Effector CD4-positive, alpha-beta T cell (primary cell): ENCODE measurements at regions not wholly inside any gene's neighbourhood (a gene's known extent, or its start where the extent isn't known, plus 50 kb on each side); places are given as distances from the start of the nearest gene placed in this dataset.

Source experiments
- DNase-seq: peaks from one replicate; pipeline ENCODE4 v3.0.0-alpha.2; 2020

GRCh38 chr7:35498416-35498815 lies 196.5 kb downstream of the HERPUD2 start:
- DNase-seq: no peak

- DNase-seq: no peak
Observed at GRCh38 chr7:35495844-35496243, 199.1 kb downstream of the HERPUD2 start.

GRCh38 chr7:35495377-35495776 lies 199.6 kb downstream of the HERPUD2 start:
- DNase-seq: no peak

GRCh38 chr7:35494407-35494806 lies 200.5 kb downstream of the HERPUD2 start:
- DNase-seq: no peak

GRCh38 chr7:35492451-35493175 lies 202.3 kb downstream of the HERPUD2 start:
- no peak for DNase-seq

- no peak for DNase-seq
Observed at GRCh38 chr7:35491233-35491632, 203.7 kb downstream of the HERPUD2 start.

- no peak for DNase-seq
Observed at GRCh38 chr7:35487841-35488240, 207.1 kb downstream of the HERPUD2 start.

GRCh38 chr7:35487402-35487801 lies 207.5 kb downstream of the HERPUD2 start:
- DNase-seq: no peak

GRCh38 chr7:35485436-35485835 lies 209.5 kb downstream of the HERPUD2 start:
- DNase-seq: no peak

- DNase-seq: no peak
Observed at GRCh38 chr7:35483568-35483967, 211.4 kb downstream of the HERPUD2 start.

- no peak for DNase-seq
Observed at GRCh38 chr7:35482231-35482630, 212.7 kb downstream of the HERPUD2 start.

- DNase-seq: no peak
Observed at GRCh38 chr7:35480806-35481205, 214.1 kb downstream of the HERPUD2 start.

GRCh38 chr7:35477609-35478008 lies 217.3 kb downstream of the HERPUD2 start:
- no peak for DNase-seq

GRCh38 chr7:35474100-35474499 lies 220.2 kb upstream of the TBX20 start:
- no peak for DNase-seq

- no peak for DNase-seq
Observed at GRCh38 chr7:35468606-35469005, 214.7 kb upstream of the TBX20 start.

- no peak for DNase-seq
Observed at GRCh38 chr7:35467456-35467978, 213.6 kb upstream of the TBX20 start.

GRCh38 chr7:35465791-35466336 lies 212.0 kb upstream of the TBX20 start:
- DNase-seq: no peak

- DNase-seq: no peak
Observed at GRCh38 chr7:35463751-35464150, 209.9 kb upstream of the TBX20 start.

GRCh38 chr7:35463176-35463700 lies 209.3 kb upstream of the TBX20 start:
- no peak for DNase-seq

- DNase-seq: no peak
Observed at GRCh38 chr7:35454575-35455385, 200.9 kb upstream of the TBX20 start.

- DNase-seq: no peak
Observed at GRCh38 chr7:35450456-35451214, 196.7 kb upstream of the TBX20 start.

GRCh38 chr7:35448486-35448885 lies 194.6 kb upstream of the TBX20 start:
- DNase-seq: no peak

- DNase-seq: no peak
Observed at GRCh38 chr7:35446091-35446490, 192.2 kb upstream of the TBX20 start.
